ENCODE measurements at regions not wholly inside any gene's neighbourhood (a gene's known extent, or its start where the extent isn't known, plus 50 kb on each side); places are given as distances from the start of the nearest gene placed in this dataset.
A peak's percentile ranks its signal among the peaks of the same experiment; 100 is the strongest.

- TF ChIP-seq TAF1 (IDR thresholded peaks at IDR 0.05; ENCODE audit: low read depth, low read length): no peak
- no peak for TF ChIP-seq SPI1 (IDR thresholded peaks at IDR 0.05; ENCODE audit: low read depth, low read length)
- TF ChIP-seq POLR2A (IDR thresholded peaks at IDR 0.05; ENCODE audit: low read depth, low read length): no peak
- TF ChIP-seq PAX5 (IDR thresholded peaks at IDR 0.05; ENCODE audit: insufficient read depth, low read length, severe bottlenecking): no peak
- TF ChIP-seq POLR2AphosphoS5 (IDR thresholded peaks at IDR 0.05; ENCODE audit: low read depth, low read length): no peak
- TF ChIP-seq POU2F2 (IDR thresholded peaks at IDR 0.05; ENCODE audit: low read depth, low read length): no peak
- DNase-seq (ENCODE audit: insufficient read length, low spot score) (no peak), FAIRE-seq (no peak)
These were observed 110.2 kb downstream of the ANXA2R start for GRCh38 chr5:42929871-42930270.

- FAIRE-seq: peak; percentile 56
- TF ChIP-seq SPI1 (IDR thresholded peaks at IDR 0.05; ENCODE audit: low read depth, low read length) (peak; percentile 63), POLR2AphosphoS5 (IDR thresholded peaks at IDR 0.05; ENCODE audit: low read depth, low read length) (no peak)
- no peak for DNase-seq (ENCODE audit: insufficient read length, low spot score)
These were observed 112.4 kb downstream of the ANXA2R start for GRCh38 chr5:42927730-42928129.

GRCh38 chr5:42924686-42925085 is 113.0 kb upstream of the SELENOP start:
- no peak for TF ChIP-seq POU2F2 (IDR thresholded peaks at IDR 0.05; ENCODE audit: low read depth, low read length)
- no peak for TF ChIP-seq TAF1 (IDR thresholded peaks at IDR 0.05; ENCODE audit: low read depth, low read length)
- TF ChIP-seq PAX5 (IDR thresholded peaks at IDR 0.05; ENCODE audit: insufficient read depth, low read length, severe bottlenecking): no peak
- no peak for TF ChIP-seq POLR2AphosphoS5 (IDR thresholded peaks at IDR 0.05; ENCODE audit: low read depth, low read length)
- TF ChIP-seq SPI1 (IDR thresholded peaks at IDR 0.05; ENCODE audit: low read depth, low read length): no peak
- FAIRE-seq (no peak), DNase-seq (ENCODE audit: insufficient read length, low spot score) (no peak)

- FAIRE-seq (no peak), DNase-seq (ENCODE audit: insufficient read length, low spot score) (no peak)
- TF ChIP-seq PAX5 (IDR thresholded peaks at IDR 0.05; ENCODE audit: insufficient read depth, low read length, severe bottlenecking): no peak
These were observed 112.5 kb upstream of the SELENOP start for GRCh38 chr5:42924226-42924625.

- DNase-seq (ENCODE audit: insufficient read length, low spot score) (no peak), FAIRE-seq (no peak)
- TF ChIP-seq POLR2AphosphoS5 (IDR thresholded peaks at IDR 0.05; ENCODE audit: low read depth, low read length) (no peak), TAF1 (IDR thresholded peaks at IDR 0.05; ENCODE audit: low read depth, low read length) (no peak), POLR2A (IDR thresholded peaks at IDR 0.05; ENCODE audit: low read depth, low read length) (no peak)
These were observed 112.0 kb upstream of the SELENOP start for GRCh38 chr5:42923710-42924109.

GRCh38 chr5:42919600-42919999 is 107.9 kb upstream of the SELENOP start:
- no peak for DNase-seq (ENCODE audit: insufficient read length, low spot score)
- TF ChIP-seq POU2F2 (IDR thresholded peaks at IDR 0.05; ENCODE audit: low read depth, low read length): no peak
- no peak for FAIRE-seq

GRCh38 chr5:42915306-42915866 is 103.7 kb upstream of the SELENOP start:
- TF ChIP-seq POLR2AphosphoS5 (IDR thresholded peaks at IDR 0.05; ENCODE audit: low read depth, low read length): no peak
- TF ChIP-seq POU2F2 (IDR thresholded peaks at IDR 0.05; ENCODE audit: low read depth, low read length): no peak
- no peak for TF ChIP-seq TAF1 (IDR thresholded peaks at IDR 0.05; ENCODE audit: low read depth, low read length)
- TF ChIP-seq POLR2A (IDR thresholded peaks at IDR 0.05; ENCODE audit: low read depth, low read length): no peak
- no peak for TF ChIP-seq SPI1 (IDR thresholded peaks at IDR 0.05; ENCODE audit: low read depth, low read length)
- TF ChIP-seq PAX5 (IDR thresholded peaks at IDR 0.05; ENCODE audit: insufficient read depth, low read length, severe bottlenecking): no peak
- FAIRE-seq: no peak
- no peak for DNase-seq (ENCODE audit: insufficient read length, low spot score)

- no peak for TF ChIP-seq TAF1 (IDR thresholded peaks at IDR 0.05; ENCODE audit: low read depth, low read length)
- TF ChIP-seq PAX5 (IDR thresholded peaks at IDR 0.05; ENCODE audit: insufficient read depth, low read length, severe bottlenecking): no peak
- TF ChIP-seq SPI1 (IDR thresholded peaks at IDR 0.05; ENCODE audit: low read depth, low read length): no peak
- no peak for TF ChIP-seq POLR2A (IDR thresholded peaks at IDR 0.05; ENCODE audit: low read depth, low read length)
- TF ChIP-seq POU2F2 (IDR thresholded peaks at IDR 0.05; ENCODE audit: low read depth, low read length): no peak
- no peak for TF ChIP-seq POLR2AphosphoS5 (IDR thresholded peaks at IDR 0.05; ENCODE audit: low read depth, low read length)
- DNase-seq (ENCODE audit: insufficient read length, low spot score) (no peak), FAIRE-seq (no peak)
These were observed 100.6 kb upstream of the SELENOP start for GRCh38 chr5:42912184-42912798.

GRCh38 chr5:42908509-42909488 is 97.1 kb upstream of the SELENOP start:
- DNase-seq (ENCODE audit: insufficient read length, low spot score) (peak; percentile 50), FAIRE-seq (peak; percentile 99)

GRCh38 chr5:42908086-42908485 is 96.4 kb upstream of the SELENOP start:
- FAIRE-seq: no peak
- DNase-seq (ENCODE audit: insufficient read length, low spot score): no peak
- TF ChIP-seq TAF1 (IDR thresholded peaks at IDR 0.05; ENCODE audit: low read depth, low read length) (no peak), SPI1 (IDR thresholded peaks at IDR 0.05; ENCODE audit: low read depth, low read length) (no peak), POU2F2 (IDR thresholded peaks at IDR 0.05; ENCODE audit: low read depth, low read length) (no peak), POLR2A (IDR thresholded peaks at IDR 0.05; ENCODE audit: low read depth, low read length) (no peak), PAX5 (IDR thresholded peaks at IDR 0.05; ENCODE audit: insufficient read depth, low read length, severe bottlenecking) (no peak), POLR2AphosphoS5 (IDR thresholded peaks at IDR 0.05; ENCODE audit: low read depth, low read length) (no peak)

More at GRCh38 chr5:42908509-42909488, 97.1 kb upstream of the SELENOP start:
- TF ChIP-seq POLR2AphosphoS5 (IDR thresholded peaks at IDR 0.05; ENCODE audit: low read depth, low read length) (no peak), SPI1 (IDR thresholded peaks at IDR 0.05; ENCODE audit: low read depth, low read length) (no peak), PAX5 (IDR thresholded peaks at IDR 0.05; ENCODE audit: insufficient read depth, low read length, severe bottlenecking) (no peak), POLR2A (IDR thresholded peaks at IDR 0.05; ENCODE audit: low read depth, low read length) (no peak), POU2F2 (IDR thresholded peaks at IDR 0.05; ENCODE audit: low read depth, low read length) (no peak), TAF1 (IDR thresholded peaks at IDR 0.05; ENCODE audit: low read depth, low read length) (no peak)
